ENCODE measurements at regions not wholly inside any gene's neighbourhood (a gene's known extent, or its start where the extent isn't known, plus 50 kb on each side); places are given as distances from the start of the nearest gene placed in this dataset.

DNA sequence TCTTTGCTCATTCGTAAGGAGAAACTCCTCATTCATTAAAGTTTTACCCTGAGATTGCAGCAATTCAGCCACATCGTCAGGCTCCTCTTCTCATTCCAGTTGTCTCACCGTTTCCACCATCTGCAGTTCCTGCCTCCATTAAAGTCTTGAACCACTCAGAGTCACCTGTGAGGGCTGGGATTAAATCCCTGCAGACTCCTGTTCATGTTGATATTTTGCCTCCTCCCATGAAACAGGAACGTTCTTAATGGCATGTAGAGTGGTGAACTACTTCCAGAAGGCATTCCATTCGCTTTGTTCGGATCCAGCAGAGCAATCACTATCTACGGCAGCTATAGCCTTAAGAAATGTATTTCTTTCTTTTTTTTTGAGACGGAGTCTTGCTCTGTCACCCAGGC lies 96.5 kb upstream of the FAM20C start:
- Mint-ChIP-seq H3K27ac (peak overlapping the region; percentile 90), H3K27me3 (ENCODE audit: insufficient read depth, low read depth, poor library complexity) (peaks cover 6% of the 10 kb centered on the region), H3K9me3 (peaks cover 37% of the 10 kb centered on the region), H3K36me3 (ENCODE audit: low read depth) (peaks cover 39% of the 10 kb centered on the region), H3K4me1 (peaks cover 75% of the 10 kb centered on the region), H3K4me3 (peak overlapping the region; percentile 33)
- Histone ChIP-seq H4K20me1 (replicated peaks; ENCODE audit: insufficient read depth) (no peaks in the 10 kb centered on the region), H3K79me2 (replicated peaks; ENCODE audit: insufficient read depth) (peaks cover 17% of the 10 kb centered on the region; the same call in 1 of the 2 replicates), H3K4me2 (peak overlapping the region; percentile 58), H3K4me3 (peak overlapping the region; percentile 24), H3K27me3 (ENCODE audit: insufficient read depth) (no peaks in the 10 kb centered on the region), H2AFZ (peak overlapping the region; percentile 12; the same call in 1 of the 2 replicates), H3K27ac (ENCODE audit: low read depth) (peak overlapping the region; percentile 62), H3F3A (replicated peaks; ENCODE audit: low read depth) (peaks cover 11% of the 10 kb centered on the region; the same call in 1 of the 2 replicates), H3K4me1 (ENCODE audit: insufficient read depth) (peaks cover 72% of the 10 kb centered on the region), H3K9me2 (ENCODE audit: insufficient read depth) (no peaks in the 10 kb centered on the region), H3K36me3 (ENCODE audit: insufficient read depth) (no peaks in the 10 kb centered on the region)
- no peak for DNase-seq (ENCODE audit: low spot score)
- no peak; the same call in 2 of the 3 replicates for ATAC-seq
- TF ChIP-seq, protein P1, sequence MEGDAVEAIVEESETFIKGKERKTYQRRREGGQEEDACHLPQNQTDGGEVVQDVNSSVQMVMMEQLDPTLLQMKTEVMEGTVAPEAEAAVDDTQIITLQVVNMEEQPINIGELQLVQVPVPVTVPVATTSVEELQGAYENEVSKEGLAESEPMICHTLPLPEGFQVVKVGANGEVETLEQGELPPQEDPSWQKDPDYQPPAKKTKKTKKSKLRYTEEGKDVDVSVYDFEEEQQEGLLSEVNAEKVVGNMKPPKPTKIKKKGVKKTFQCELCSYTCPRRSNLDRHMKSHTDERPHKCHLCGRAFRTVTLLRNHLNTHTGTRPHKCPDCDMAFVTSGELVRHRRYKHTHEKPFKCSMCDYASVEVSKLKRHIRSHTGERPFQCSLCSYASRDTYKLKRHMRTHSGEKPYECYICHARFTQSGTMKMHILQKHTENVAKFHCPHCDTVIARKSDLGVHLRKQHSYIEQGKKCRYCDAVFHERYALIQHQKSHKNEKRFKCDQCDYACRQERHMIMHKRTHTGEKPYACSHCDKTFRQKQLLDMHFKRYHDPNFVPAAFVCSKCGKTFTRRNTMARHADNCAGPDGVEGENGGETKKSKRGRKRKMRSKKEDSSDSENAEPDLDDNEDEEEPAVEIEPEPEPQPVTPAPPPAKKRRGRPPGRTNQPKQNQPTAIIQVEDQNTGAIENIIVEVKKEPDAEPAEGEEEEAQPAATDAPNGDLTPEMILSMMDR (conservative IDR thresholded peaks at IDR 0.05; ENCODE audit: low read depth in 2 of 2), result no peak
- TF ChIP-seq POLR2AphosphoS5 (IDR thresholded peaks at IDR 0.05; ENCODE audit: low read depth), result no peak
- TF ChIP-seq, protein P2, sequence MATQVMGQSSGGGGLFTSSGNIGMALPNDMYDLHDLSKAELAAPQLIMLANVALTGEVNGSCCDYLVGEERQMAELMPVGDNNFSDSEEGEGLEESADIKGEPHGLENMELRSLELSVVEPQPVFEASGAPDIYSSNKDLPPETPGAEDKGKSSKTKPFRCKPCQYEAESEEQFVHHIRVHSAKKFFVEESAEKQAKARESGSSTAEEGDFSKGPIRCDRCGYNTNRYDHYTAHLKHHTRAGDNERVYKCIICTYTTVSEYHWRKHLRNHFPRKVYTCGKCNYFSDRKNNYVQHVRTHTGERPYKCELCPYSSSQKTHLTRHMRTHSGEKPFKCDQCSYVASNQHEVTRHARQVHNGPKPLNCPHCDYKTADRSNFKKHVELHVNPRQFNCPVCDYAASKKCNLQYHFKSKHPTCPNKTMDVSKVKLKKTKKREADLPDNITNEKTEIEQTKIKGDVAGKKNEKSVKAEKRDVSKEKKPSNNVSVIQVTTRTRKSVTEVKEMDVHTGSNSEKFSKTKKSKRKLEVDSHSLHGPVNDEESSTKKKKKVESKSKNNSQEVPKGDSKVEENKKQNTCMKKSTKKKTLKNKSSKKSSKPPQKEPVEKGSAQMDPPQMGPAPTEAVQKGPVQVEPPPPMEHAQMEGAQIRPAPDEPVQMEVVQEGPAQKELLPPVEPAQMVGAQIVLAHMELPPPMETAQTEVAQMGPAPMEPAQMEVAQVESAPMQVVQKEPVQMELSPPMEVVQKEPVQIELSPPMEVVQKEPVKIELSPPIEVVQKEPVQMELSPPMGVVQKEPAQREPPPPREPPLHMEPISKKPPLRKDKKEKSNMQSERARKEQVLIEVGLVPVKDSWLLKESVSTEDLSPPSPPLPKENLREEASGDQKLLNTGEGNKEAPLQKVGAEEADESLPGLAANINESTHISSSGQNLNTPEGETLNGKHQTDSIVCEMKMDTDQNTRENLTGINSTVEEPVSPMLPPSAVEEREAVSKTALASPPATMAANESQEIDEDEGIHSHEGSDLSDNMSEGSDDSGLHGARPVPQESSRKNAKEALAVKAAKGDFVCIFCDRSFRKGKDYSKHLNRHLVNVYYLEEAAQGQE (IDR thresholded peaks at IDR 0.05; ENCODE audit: unreplicated experiment), result no peak
- no peak for TF ChIP-seq JUNB (IDR thresholded peaks at IDR 0.05; ENCODE audit: unreplicated experiment)
- no peak for TF ChIP-seq ZNF114 (CRISPR knock-in tag; IDR thresholded peaks at IDR 0.05)
- no peak for TF ChIP-seq CREB1 (CRISPR knock-in tag; IDR thresholded peaks at IDR 0.05; ENCODE audit: low read depth)
- no peak for TF ChIP-seq EZH2phosphoT487 (IDR thresholded peaks at IDR 0.05; ENCODE audit: unreplicated experiment)
- TF ChIP-seq EZH2 (IDR thresholded peaks at IDR 0.05; ENCODE audit: low read depth, unreplicated experiment), result no peak
- TF ChIP-seq, protein P3, sequence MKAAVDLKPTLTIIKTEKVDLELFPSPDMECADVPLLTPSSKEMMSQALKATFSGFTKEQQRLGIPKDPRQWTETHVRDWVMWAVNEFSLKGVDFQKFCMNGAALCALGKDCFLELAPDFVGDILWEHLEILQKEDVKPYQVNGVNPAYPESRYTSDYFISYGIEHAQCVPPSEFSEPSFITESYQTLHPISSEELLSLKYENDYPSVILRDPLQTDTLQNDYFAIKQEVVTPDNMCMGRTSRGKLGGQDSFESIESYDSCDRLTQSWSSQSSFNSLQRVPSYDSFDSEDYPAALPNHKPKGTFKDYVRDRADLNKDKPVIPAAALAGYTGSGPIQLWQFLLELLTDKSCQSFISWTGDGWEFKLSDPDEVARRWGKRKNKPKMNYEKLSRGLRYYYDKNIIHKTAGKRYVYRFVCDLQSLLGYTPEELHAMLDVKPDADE (IDR thresholded peaks at IDR 0.05), result no peak
- TF ChIP-seq, protein P4, sequence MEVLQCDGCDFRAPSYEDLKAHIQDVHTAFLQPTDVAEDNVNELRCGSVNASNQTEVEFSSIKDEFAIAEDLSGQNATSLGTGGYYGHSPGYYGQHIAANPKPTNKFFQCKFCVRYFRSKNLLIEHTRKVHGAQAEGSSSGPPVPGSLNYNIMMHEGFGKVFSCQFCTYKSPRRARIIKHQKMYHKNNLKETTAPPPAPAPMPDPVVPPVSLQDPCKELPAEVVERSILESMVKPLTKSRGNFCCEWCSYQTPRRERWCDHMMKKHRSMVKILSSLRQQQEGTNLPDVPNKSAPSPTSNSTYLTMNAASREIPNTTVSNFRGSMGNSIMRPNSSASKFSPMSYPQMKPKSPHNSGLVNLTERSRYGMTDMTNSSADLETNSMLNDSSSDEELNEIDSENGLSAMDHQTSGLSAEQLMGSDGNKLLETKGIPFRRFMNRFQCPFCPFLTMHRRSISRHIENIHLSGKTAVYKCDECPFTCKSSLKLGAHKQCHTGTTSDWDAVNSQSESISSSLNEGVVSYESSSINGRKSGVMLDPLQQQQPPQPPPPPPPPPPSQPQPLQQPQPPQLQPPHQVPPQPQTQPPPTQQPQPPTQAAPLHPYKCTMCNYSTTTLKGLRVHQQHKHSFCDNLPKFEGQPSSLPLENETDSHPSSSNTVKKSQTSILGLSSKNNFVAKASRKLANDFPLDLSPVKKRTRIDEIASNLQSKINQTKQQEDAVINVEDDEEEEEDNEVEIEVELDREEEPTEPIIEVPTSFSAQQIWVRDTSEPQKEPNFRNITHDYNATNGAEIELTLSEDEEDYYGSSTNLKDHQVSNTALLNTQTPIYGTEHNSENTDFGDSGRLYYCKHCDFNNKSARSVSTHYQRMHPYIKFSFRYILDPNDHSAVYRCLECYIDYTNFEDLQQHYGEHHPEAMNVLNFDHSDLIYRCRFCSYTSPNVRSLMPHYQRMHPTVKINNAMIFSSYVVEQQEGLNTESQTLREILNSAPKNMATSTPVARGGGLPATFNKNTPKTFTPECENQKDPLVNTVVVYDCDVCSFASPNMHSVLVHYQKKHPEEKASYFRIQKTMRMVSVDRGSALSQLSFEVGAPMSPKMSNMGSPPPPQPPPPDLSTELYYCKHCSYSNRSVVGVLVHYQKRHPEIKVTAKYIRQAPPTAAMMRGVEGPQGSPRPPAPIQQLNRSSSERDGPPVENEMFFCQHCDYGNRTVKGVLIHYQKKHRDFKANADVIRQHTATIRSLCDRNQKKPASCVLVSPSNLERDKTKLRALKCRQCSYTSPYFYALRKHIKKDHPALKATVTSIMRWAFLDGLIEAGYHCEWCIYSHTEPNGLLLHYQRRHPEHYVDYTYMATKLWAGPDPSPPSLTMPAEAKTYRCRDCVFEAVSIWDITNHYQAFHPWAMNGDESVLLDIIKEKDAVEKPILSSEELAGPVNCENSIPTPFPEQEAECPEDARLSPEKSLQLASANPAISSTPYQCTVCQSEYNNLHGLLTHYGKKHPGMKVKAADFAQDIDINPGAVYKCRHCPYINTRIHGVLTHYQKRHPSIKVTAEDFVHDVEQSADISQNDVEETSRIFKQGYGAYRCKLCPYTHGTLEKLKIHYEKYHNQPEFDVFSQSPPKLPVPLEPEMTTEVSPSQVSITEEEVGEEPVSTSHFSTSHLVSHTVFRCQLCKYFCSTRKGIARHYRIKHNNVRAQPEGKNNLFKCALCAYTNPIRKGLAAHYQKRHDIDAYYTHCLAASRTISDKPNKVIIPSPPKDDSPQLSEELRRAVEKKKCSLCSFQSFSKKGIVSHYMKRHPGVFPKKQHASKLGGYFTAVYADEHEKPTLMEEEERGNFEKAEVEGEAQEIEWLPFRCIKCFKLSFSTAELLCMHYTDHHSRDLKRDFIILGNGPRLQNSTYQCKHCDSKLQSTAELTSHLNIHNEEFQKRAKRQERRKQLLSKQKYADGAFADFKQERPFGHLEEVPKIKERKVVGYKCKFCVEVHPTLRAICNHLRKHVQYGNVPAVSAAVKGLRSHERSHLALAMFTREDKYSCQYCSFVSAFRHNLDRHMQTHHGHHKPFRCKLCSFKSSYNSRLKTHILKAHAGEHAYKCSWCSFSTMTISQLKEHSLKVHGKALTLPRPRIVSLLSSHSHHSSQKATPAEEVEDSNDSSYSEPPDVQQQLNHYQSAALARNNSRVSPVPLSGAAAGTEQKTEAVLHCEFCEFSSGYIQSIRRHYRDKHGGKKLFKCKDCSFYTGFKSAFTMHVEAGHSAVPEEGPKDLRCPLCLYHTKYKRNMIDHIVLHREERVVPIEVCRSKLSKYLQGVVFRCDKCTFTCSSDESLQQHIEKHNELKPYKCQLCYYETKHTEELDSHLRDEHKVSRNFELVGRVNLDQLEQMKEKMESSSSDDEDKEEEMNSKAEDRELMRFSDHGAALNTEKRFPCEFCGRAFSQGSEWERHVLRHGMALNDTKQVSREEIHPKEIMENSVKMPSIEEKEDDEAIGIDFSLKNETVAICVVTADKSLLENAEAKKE (CRISPR knock-in tag; IDR thresholded peaks at IDR 0.05), result no peak

All from GM23338 (cell line).